Epithelial cell of esophagus (primary cell): ENCODE measurements at regions not wholly inside any gene's neighbourhood (a gene's known extent, or its start where the extent isn't known, plus 50 kb on each side); places are given as distances from the start of the nearest gene placed in this dataset.

Experiments used
- DNase-seq: peaks from one replicate; pipeline ENCODE4 v3.0.0; 2010; ENCODE audit warnings: low read depth
- H3K4me3 ChIP-seq: 2 replicates; pipeline ENCODE4 v1.5.1; 2011; ENCODE audit warnings: mild to moderate bottlenecking, low read length, control low read depth
- TF ChIP-seq, protein P1 (sequence below): IDR thresholded peaks from 2 replicates; pipeline ENCODE4 v1.5.1; 2011; ENCODE audit warnings: low read depth, mild to moderate bottlenecking, low read length, control low read depth, inconsistent platforms; ENCODE audit not compliant: insufficient read depth; ENCODE audit errors: missing control alignments

- no peak for DNase-seq
- TF ChIP-seq, protein P1, sequence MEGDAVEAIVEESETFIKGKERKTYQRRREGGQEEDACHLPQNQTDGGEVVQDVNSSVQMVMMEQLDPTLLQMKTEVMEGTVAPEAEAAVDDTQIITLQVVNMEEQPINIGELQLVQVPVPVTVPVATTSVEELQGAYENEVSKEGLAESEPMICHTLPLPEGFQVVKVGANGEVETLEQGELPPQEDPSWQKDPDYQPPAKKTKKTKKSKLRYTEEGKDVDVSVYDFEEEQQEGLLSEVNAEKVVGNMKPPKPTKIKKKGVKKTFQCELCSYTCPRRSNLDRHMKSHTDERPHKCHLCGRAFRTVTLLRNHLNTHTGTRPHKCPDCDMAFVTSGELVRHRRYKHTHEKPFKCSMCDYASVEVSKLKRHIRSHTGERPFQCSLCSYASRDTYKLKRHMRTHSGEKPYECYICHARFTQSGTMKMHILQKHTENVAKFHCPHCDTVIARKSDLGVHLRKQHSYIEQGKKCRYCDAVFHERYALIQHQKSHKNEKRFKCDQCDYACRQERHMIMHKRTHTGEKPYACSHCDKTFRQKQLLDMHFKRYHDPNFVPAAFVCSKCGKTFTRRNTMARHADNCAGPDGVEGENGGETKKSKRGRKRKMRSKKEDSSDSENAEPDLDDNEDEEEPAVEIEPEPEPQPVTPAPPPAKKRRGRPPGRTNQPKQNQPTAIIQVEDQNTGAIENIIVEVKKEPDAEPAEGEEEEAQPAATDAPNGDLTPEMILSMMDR, result no peak
- H3K4me3 ChIP-seq, result no peak overlapping the region
These were observed 60.9 kb upstream of the CHRM2 start for GRCh38 chr7:136807598-136807997.

- TF ChIP-seq, protein P1, result no peak
- no peak for DNase-seq
- no peak overlapping the region for H3K4me3 ChIP-seq
These were observed 65.4 kb upstream of the CHRM2 start for GRCh38 chr7:136803028-136803427.

DNA sequence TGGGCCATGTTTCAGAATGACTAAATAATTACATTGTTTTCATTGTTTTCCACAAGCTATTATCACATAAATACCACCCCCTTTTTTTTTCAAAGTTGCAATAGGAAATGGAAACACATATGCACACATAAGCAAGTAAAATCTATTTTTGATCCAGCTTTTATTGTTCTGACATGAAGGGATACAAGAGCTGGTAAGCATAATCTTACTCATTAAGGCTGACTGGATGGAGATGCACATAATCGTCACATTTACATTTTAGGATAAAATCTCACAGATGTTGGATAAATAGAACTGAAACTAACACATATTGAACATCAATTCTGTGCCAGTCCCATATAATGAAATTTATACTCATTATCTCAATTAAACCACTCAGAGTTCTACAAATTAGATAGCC lies 84.5 kb upstream of the CHRM2 start:
- DNase-seq, result no peak
- TF ChIP-seq, protein P1, result no peak
- no peak overlapping the region for H3K4me3 ChIP-seq

DNA sequence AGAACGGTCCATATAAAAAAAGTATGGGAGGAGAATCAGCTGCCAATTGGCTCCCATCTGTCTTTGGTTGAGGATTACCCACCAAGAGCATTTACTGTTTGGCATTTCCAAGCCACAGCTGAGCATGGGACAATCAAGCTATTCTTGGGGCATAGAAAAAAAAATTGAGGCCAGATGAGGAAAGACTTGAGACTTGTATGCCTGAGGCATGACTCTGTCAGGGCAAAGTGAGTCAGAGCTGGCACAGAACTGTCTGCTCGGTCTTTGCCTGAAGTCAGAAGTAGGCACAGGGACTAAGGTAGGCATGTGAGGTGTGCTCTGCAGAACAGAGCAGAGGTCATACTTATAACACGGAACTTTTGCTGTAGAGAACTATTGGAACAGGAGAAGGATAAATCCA lies 126.5 kb upstream of the CHRM2 start:
- TF ChIP-seq, protein P1, result no peak
- DNase-seq, result peak; percentile 52
- no peak overlapping the region for H3K4me3 ChIP-seq

- no peak for DNase-seq
- H3K4me3 ChIP-seq, result no peak overlapping the region
- TF ChIP-seq, protein P1, result no peak
These were observed 139.5 kb upstream of the CHRM2 start for GRCh38 chr7:136728945-136729344.

DNA sequence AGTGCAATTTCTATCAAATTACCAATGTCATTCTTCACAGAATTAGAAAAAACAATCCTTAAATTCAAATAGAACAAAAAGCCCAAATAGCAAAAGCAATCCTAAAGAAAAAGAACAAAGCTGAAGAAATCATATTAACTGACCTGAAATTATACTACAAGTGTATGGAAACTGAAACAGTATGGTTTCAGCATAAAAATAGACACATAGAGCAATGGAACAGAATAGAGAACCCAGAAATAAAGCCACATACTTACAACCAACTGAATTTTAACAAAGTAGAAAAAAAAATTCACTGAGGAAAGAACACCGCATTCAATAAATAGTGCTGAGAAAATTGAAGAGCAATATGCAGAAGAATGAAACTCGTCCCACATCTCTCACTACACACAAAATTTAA lies 142.0 kb upstream of the CHRM2 start:
- H3K4me3 ChIP-seq, result no peak overlapping the region
- TF ChIP-seq, protein P1, result no peak
- DNase-seq, result no peak

DNA sequence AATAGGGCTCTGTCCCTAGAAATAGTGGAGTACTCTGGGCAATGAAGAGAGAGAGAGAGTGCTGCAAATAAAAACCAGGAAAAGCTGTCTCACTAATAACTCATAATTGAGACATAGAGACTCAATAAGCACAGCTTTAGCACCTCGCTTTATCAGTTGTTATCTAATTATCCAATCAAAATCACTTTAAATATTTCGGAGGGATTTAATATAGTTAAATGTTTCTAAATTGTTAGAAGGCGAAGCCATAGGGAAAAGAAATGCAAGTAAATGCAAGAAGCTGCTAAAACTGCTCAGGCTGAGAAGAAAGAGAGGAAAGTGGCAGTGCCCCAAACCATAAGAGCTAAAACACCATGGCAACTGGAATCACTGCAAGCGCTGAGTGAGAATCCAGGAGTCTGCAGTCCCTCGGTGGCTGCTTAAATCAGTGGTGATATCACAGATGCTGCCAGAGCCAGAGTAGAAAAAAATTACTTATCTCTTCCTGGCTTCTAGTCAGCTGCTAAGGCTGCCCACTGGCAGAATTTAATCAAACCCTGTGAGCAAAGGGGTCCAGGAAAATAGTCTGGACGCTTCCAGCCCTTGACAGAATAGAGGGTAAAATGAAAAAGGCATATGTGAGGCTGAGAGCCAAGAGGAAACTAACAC lies 150.4 kb upstream of the CHRM2 start:
- no peak overlapping the region for H3K4me3 ChIP-seq
- DNase-seq, result no peak
- TF ChIP-seq, protein P1, result no peak
